GM12864 (cell line): ENCODE measurements at regions not wholly inside any gene's neighbourhood (a gene's known extent, or its start where the extent isn't known, plus 50 kb on each side); places are given as distances from the start of the nearest gene placed in this dataset.

ENCODE experiments used
- DNase-seq: peaks from one replicate; pipeline ENCODE4 v3.0.0-alpha.2; 2011; ENCODE audit warnings: low read depth
- H3K4me3 ChIP-seq: 2 replicates; pipeline ENCODE4 v1.5.1; 2011; ENCODE audit warnings: mild to moderate bottlenecking, low read depth, low read length, control low read depth
- TF ChIP-seq, protein P1 (sequence below): IDR thresholded peaks from 2 replicates; pipeline ENCODE4 v1.5.1; 2011; ENCODE audit warnings: low read depth, mild to moderate bottlenecking, moderate library complexity, low read length, control low read depth, inconsistent platforms; ENCODE audit errors: missing control alignments

DNA sequence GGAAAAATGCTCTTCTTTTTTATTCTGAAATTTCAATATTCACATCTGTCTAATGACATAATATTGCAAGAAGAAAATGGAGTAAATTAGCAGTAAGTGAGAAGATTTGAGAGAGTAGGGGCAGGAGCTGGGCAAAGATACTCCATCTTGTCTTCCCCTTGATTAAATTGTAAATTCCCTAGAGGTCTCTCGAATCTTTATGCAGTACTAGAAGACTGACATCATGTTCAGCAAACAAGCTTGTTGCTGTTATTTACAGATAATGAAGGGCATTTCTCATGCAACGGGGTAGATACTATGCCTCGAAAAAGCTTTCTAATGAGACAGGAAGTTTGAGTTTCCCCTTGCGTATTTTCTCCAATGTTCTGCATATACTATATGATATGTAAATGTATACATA is 306.9 kb upstream of the PTCHD4 start:
- DNase-seq = no peak
- TF ChIP-seq, protein P1, sequence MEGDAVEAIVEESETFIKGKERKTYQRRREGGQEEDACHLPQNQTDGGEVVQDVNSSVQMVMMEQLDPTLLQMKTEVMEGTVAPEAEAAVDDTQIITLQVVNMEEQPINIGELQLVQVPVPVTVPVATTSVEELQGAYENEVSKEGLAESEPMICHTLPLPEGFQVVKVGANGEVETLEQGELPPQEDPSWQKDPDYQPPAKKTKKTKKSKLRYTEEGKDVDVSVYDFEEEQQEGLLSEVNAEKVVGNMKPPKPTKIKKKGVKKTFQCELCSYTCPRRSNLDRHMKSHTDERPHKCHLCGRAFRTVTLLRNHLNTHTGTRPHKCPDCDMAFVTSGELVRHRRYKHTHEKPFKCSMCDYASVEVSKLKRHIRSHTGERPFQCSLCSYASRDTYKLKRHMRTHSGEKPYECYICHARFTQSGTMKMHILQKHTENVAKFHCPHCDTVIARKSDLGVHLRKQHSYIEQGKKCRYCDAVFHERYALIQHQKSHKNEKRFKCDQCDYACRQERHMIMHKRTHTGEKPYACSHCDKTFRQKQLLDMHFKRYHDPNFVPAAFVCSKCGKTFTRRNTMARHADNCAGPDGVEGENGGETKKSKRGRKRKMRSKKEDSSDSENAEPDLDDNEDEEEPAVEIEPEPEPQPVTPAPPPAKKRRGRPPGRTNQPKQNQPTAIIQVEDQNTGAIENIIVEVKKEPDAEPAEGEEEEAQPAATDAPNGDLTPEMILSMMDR = no peak
- H3K4me3 ChIP-seq = no peak overlapping the region

GRCh38 chr6:48412656-48413055 is 301.7 kb upstream of the PTCHD4 start:
- TF ChIP-seq, protein P1 = no peak
- H3K4me3 ChIP-seq = no peak overlapping the region

GRCh38 chr6:48404927-48405326 is 293.9 kb upstream of the PTCHD4 start:
- no peak for DNase-seq
- H3K4me3 ChIP-seq = no peak overlapping the region
- TF ChIP-seq, protein P1 = no peak

More at GRCh38 chr6:48412656-48413055, 301.7 kb upstream of the PTCHD4 start:
- no peak for DNase-seq

DNA sequence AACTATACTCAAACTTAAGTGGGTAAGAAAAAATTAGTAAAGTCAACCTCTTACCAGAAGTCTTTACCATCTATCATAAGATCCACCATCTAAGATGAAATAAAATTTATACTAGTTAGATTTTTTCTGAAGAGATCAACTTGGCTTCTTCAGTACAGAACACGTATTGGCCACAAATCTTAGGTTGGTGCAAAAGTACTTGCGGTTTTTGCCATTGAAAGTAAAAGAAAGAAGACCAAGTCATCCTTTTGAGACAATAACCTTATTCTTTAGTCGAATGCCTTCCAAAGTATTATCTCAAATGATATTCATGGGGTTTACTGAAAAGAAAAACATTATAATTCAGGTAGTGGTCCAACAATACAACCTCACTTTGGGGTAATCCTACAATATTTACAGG is 292.6 kb upstream of the PTCHD4 start:
- TF ChIP-seq, protein P1 = no peak
- DNase-seq = no peak
- no peak overlapping the region for H3K4me3 ChIP-seq

- DNase-seq = no peak
- H3K4me3 ChIP-seq = no peak overlapping the region
- TF ChIP-seq, protein P1 = no peak
Measured at GRCh38 chr6:48401016-48401415, 290.0 kb upstream of the PTCHD4 start.

- no peak overlapping the region for H3K4me3 ChIP-seq
- TF ChIP-seq, protein P1 = no peak
- no peak for DNase-seq
Measured at GRCh38 chr6:48397887-48398286, 286.9 kb upstream of the PTCHD4 start.

- H3K4me3 ChIP-seq = no peak overlapping the region
- DNase-seq = no peak
- TF ChIP-seq, protein P1 = no peak
Measured at GRCh38 chr6:48389146-48390043, 278.4 kb upstream of the PTCHD4 start.
